HCT116 (cell line): ENCODE measurements at regions not wholly inside any gene's neighbourhood (a gene's known extent, or its start where the extent isn't known, plus 50 kb on each side); places are given as distances from the start of the nearest gene placed in this dataset.

Experiments used
- ATAC-seq: fragments of 200-7000 bp; cut with Tn5 transposase; 2 replicates; pipeline ENCODE4 v1.9.1; 2020; ENCODE audit warnings: mild to moderate bottlenecking, moderate library complexity
- BruUV-seq: library from RNA; stranded (reverse); fragments of 400-500 nt; replicated peaks from 2 replicates; lab custom pipeline; 2021; lab: Mats Ljungman, UMichigan
- CTCF ChIA-PET: fragments of 300-600 bp; sonication (Branson Sonifier 250); formaldehyde crosslinking; loops from one replicate; lab custom pipeline; 2021; ENCODE audit warnings: antibody characterized with exemption; lab: Charles Lee
- POLR2A ChIA-PET: fragments of 300-600, 350-600 bp; sonication (Branson Sonifier 250); formaldehyde crosslinking; loops from one replicate; lab custom pipeline; 2021; ENCODE audit warnings: antibody characterized with exemption; lab: Charles Lee
- RAD21 ChIA-PET, 2 experiments: fragments of 300-600 bp; sonication (Branson Sonifier 250); formaldehyde crosslinking; loops; one replicate each; lab custom pipeline; 2023; ENCODE audit warnings: low total read pairs in 2 of 2; ENCODE audit not compliant: uncharacterized antibody in 2 of 2, unreplicated experiment in 2 of 2, low non-redundant PET in 1 of 2; lab: Charles Lee
- DNase-seq: peaks from one replicate; pipeline ENCODE4 v3.0.0-alpha.2; 2010; ENCODE audit warnings: low read depth, low spot score
- H2AFZ ChIP-seq: fragments of 200-600 bp; shearing (Covaris generic), sonication (generic); 2 replicates; pipeline ENCODE4 v1.6.1; 2017; ENCODE audit warnings: low read depth, mixed run types, mixed read lengths, antibody characterized with exemption, low read length; ENCODE audit not compliant: poor library complexity, severe bottlenecking
- H3K27ac ChIP-seq: 2 replicates; pipeline ENCODE4 v1.5.1; 2012; ENCODE audit warnings: low read depth, low read length
- H3K27me3 ChIP-seq: fragments of 200-600 bp; sonication (generic); 2 replicates; pipeline ENCODE4 v1.6.1; 2016; ENCODE audit warnings: mixed run types, low read length, mixed read lengths; ENCODE audit not compliant: insufficient read depth
- H3K36me3 ChIP-seq, 2 experiments: fragments of 200-500 bp in 1 of 2; fragments of 200-600 bp in 1 of 2; sonication (Bioruptor generic) in 1 of 2; sonication (generic) in 1 of 2; 2 replicates each; pipeline versions ENCODE4 v1.5.1 to v1.6.1; 2014 to 2016; ENCODE audit warnings: low read length in 2 of 2, inconsistent platforms in 1 of 2, mixed read lengths in 1 of 2, mixed run types in 1 of 2; ENCODE audit not compliant: insufficient read depth in 2 of 2, control insufficient read depth in 1 of 2
- H3K4me1 ChIP-seq, 2 experiments: fragments of 200-600 bp in 1 of 2; sonication (generic) in 1 of 2; 2 replicates each; pipeline versions ENCODE4 v1.5.1 to v1.6.1; 2012 to 2017; ENCODE audit warnings: low read length in 2 of 2, inconsistent platforms in 1 of 2, mild to moderate bottlenecking in 1 of 2, mixed read lengths in 1 of 2, mixed run types in 1 of 2, moderate library complexity in 1 of 2; ENCODE audit not compliant: insufficient read depth in 2 of 2, control insufficient read depth in 1 of 2
- H3K4me2 ChIP-seq: fragments of 200-600 bp; sonication (generic); 2 replicates; pipeline ENCODE4 v1.6.1; 2017; ENCODE audit warnings: mixed run types, low read length, mixed read lengths
- H3K4me3 ChIP-seq, 2 experiments: fragments of 200-600 bp in 1 of 2; sonication (generic) in 1 of 2; replicated peaks in 1 of 2; 2 replicates each; pipeline ENCODE4 v1.5.1; 2011 to 2016; ENCODE audit warnings: low read length in 2 of 2, control low read depth in 1 of 2, low read depth in 1 of 2, mild to moderate bottlenecking in 1 of 2, mixed read lengths in 1 of 2, mixed run types in 1 of 2
- H3K79me2 ChIP-seq: fragments of 200-600 bp; sonication (generic); 2 replicates; pipeline ENCODE4 v1.6.1; 2017; ENCODE audit warnings: mild to moderate bottlenecking, mixed run types, low read length, moderate library complexity, mixed read lengths; ENCODE audit not compliant: insufficient read depth
- H3K9ac ChIP-seq: fragments of 200-600 bp; sonication (generic); 2 replicates; pipeline ENCODE4 v1.6.1; 2016; ENCODE audit warnings: low read length, mixed read lengths
- H3K9me2 ChIP-seq: fragments of 200-600 bp; sonication (generic), shearing (Covaris generic); 2 replicates; pipeline ENCODE4 v1.6.1; 2017; ENCODE audit warnings: mixed run types, mild to moderate bottlenecking, moderate library complexity; ENCODE audit not compliant: insufficient read depth
- H3K9me3 ChIP-seq, 2 experiments: fragments of 200-500 bp in 1 of 2; fragments of 200-600 bp in 1 of 2; sonication (Bioruptor generic) in 1 of 2; sonication (generic) in 1 of 2; 2 replicates each; pipeline ENCODE4 v1.6.1; 2014 to 2017; ENCODE audit warnings: low read length in 2 of 2, mixed read lengths in 2 of 2, inconsistent platforms in 1 of 2, low read depth in 1 of 2, mild to moderate bottlenecking in 1 of 2, mixed run types in 1 of 2, moderate library complexity in 1 of 2; ENCODE audit not compliant: control insufficient read depth in 1 of 2, insufficient read depth in 1 of 2
- H4K20me1 ChIP-seq: fragments of 200-600 bp; sonication (generic), shearing (Covaris generic); 2 replicates; pipeline ENCODE4 v1.6.1; 2017; ENCODE audit warnings: mixed run types, mild to moderate bottlenecking, moderate library complexity; ENCODE audit not compliant: insufficient read depth
- CBX3 ChIP-seq: IDR thresholded peaks from 2 replicates; pipeline ENCODE4 v1.6.1; 2012; ENCODE audit warnings: low read depth
- CEBPB ChIP-seq: IDR thresholded peaks from 2 replicates; pipeline ENCODE4 v1.6.1; 2012; ENCODE audit warnings: low read depth
- CTCF ChIP-seq, 3 experiments: fragments of 200-600 bp in 1 of 3; sonication (generic) in 1 of 3; IDR thresholded peaks in 2 of 3; conservative IDR thresholded peaks in 1 of 3; 2 replicates each; pipeline ENCODE4 v1.5.1; 2012 to 2017; ENCODE audit warnings: low read depth in 2 of 3, low read length in 2 of 3, antibody characterized with exemption in 1 of 3, borderline replicate concordance in 1 of 3, control low read depth in 1 of 3, mild to moderate bottlenecking in 1 of 3, mixed read lengths in 1 of 3, mixed run types in 1 of 3, moderate library complexity in 1 of 3; ENCODE audit not compliant: insufficient read depth in 1 of 3
- EGR1 ChIP-seq: IDR thresholded peaks from 2 replicates; pipeline ENCODE4 v1.6.1; 2012; ENCODE audit warnings: low read depth
- ELF1 ChIP-seq: IDR thresholded peaks from 2 replicates; pipeline ENCODE4 v1.6.1; 2012; ENCODE audit warnings: low read depth, borderline replicate concordance
- EZH2phosphoT487 ChIP-seq: fragments of 200-600 bp; IDR thresholded peaks from 2 replicates; pipeline ENCODE4 v1.6.1; 2018; ENCODE audit warnings: antibody characterized with exemption, borderline replicate concordance
- FOSL1 ChIP-seq: IDR thresholded peaks from 2 replicates; pipeline ENCODE4 v1.6.1; 2012; ENCODE audit warnings: low read depth
- MAX ChIP-seq: IDR thresholded peaks from 2 replicates; pipeline ENCODE4 v1.6.1; 2012
- POLR2A ChIP-seq: IDR thresholded peaks from 2 replicates; pipeline ENCODE4 v1.7.0; 2011; ENCODE audit warnings: borderline replicate concordance; ENCODE audit not compliant: insufficient read depth, insufficient read length; ENCODE audit errors: extremely low read depth
- SP1 ChIP-seq: IDR thresholded peaks from 2 replicates; pipeline ENCODE4 v1.6.1; 2012; ENCODE audit warnings: low read depth
- YY1 ChIP-seq: IDR thresholded peaks from 2 replicates; pipeline ENCODE4 v1.6.1; 2011; ENCODE audit warnings: low read length, low read depth, moderate library complexity, mild to moderate bottlenecking; ENCODE audit not compliant: insufficient replicate concordance; ENCODE audit errors: extremely low read depth
- ZFX ChIP-seq: fragments of 450-650 bp; IDR thresholded peaks from 2 replicates; pipeline ENCODE4 v1.6.1; 2017
- ZNF274 ChIP-seq: fragments of 200-500 bp; sonication (Bioruptor generic); IDR thresholded peaks from 2 replicates; pipeline ENCODE4 v1.6.1; 2014; ENCODE audit warnings: mild to moderate bottlenecking, low read depth, low read length, inconsistent platforms
- intact Hi-C: fragments of 100-400 bp; cut with micrococcal nuclease; formaldehyde crosslinking; loops from 2 replicates; pipeline ENCODE4 v1.10.0; 2022
- TF ChIP-seq, protein P1 (sequence below): IDR thresholded peaks from 2 replicates; pipeline ENCODE4 v1.6.1; 2012; ENCODE audit warnings: low read depth

GRCh38 chrX:46059316-46059715 is 485.9 kb downstream of the ZNF674 start:
- ATAC-seq, result no peak
- POLR2A ChIA-PET, result no interaction called here

DNA sequence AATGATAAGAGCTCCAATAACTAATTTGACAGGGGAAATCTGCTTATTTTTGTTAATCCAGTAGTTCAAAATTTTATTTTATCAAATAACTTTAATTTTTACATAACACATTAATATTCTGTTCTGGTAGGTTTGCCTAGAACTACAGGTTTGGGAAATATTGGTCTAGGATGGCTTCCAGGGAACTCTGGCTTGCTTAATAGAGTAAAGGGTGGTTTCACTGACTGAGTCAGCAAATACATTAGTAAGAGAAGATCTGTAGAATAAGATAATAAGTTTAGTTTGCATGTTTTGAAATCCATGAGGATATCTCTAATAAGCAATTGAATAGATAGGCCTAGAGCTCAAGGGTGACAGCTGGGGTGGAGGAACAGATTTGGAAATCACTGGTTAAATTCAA is 500.7 kb downstream of the ZNF674 start:
- no peak overlapping the region for H3K9ac ChIP-seq
- ChIA-PET CTCF (no interaction called here), POLR2A (no interaction called here), RAD21 (no interaction called here)
- DNase-seq (no peak), ATAC-seq (no peak)
- no peaks in the 10 kb centered on the region for H3K4me1 ChIP-seq
- TF ChIP-seq ELF1, result no peak
- TF ChIP-seq ZFX, result no peak
- no peak for TF ChIP-seq EGR1
- TF ChIP-seq ZNF274, result no peak
- no peak for TF ChIP-seq EZH2phosphoT487
- no peak for TF ChIP-seq POLR2A
- TF ChIP-seq CTCF (IDR thresholded peaks at IDR 0.05 in 2 of 3, conservative IDR thresholded peaks at IDR 0.05 in 1 of 3; ENCODE audit: borderline replicate concordance in 1 of 3, insufficient read depth in 1 of 3, low read depth in 2 of 3, low read length in 2 of 3), result no peak
- TF ChIP-seq, protein P1, sequence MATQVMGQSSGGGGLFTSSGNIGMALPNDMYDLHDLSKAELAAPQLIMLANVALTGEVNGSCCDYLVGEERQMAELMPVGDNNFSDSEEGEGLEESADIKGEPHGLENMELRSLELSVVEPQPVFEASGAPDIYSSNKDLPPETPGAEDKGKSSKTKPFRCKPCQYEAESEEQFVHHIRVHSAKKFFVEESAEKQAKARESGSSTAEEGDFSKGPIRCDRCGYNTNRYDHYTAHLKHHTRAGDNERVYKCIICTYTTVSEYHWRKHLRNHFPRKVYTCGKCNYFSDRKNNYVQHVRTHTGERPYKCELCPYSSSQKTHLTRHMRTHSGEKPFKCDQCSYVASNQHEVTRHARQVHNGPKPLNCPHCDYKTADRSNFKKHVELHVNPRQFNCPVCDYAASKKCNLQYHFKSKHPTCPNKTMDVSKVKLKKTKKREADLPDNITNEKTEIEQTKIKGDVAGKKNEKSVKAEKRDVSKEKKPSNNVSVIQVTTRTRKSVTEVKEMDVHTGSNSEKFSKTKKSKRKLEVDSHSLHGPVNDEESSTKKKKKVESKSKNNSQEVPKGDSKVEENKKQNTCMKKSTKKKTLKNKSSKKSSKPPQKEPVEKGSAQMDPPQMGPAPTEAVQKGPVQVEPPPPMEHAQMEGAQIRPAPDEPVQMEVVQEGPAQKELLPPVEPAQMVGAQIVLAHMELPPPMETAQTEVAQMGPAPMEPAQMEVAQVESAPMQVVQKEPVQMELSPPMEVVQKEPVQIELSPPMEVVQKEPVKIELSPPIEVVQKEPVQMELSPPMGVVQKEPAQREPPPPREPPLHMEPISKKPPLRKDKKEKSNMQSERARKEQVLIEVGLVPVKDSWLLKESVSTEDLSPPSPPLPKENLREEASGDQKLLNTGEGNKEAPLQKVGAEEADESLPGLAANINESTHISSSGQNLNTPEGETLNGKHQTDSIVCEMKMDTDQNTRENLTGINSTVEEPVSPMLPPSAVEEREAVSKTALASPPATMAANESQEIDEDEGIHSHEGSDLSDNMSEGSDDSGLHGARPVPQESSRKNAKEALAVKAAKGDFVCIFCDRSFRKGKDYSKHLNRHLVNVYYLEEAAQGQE, result no peak
- no peak for TF ChIP-seq MAX
- no peak for TF ChIP-seq CEBPB
- no peak for TF ChIP-seq CBX3
- no peaks in the 10 kb centered on the region for H3K79me2 ChIP-seq
- H3K4me2 ChIP-seq, result no peak overlapping the region
- H3K27me3 ChIP-seq, result no peaks in the 10 kb centered on the region
- no peaks in the 10 kb centered on the region; a peak in 1 of 4 replicates for H3K36me3 ChIP-seq
- no peak overlapping the region for H3K4me3 ChIP-seq
- no peak overlapping the region for H3K27ac ChIP-seq
- no peaks in the 10 kb centered on the region for H3K9me3 ChIP-seq
- intact Hi-C loops, result no loop called here
- H4K20me1 ChIP-seq, result no peaks in the 10 kb centered on the region
- H3K9me2 ChIP-seq, result no peaks in the 10 kb centered on the region
- no TSS peak for BruUV-seq
- no peak overlapping the region for H2AFZ ChIP-seq

More at GRCh38 chrX:46059316-46059715, 485.9 kb downstream of the ZNF674 start:
- ChIA-PET CTCF (no interaction called here), RAD21 (no interaction called here)
- intact Hi-C loops, result no loop called here
- DNase-seq, result no peak
- H3K9ac ChIP-seq, result no peak overlapping the region
- H4K20me1 ChIP-seq, result no peaks in the 10 kb centered on the region
- no peak overlapping the region for H3K4me3 ChIP-seq
- H3K4me1 ChIP-seq, result no peaks in the 10 kb centered on the region
- no peaks in the 10 kb centered on the region for H3K9me3 ChIP-seq
- H3K9me2 ChIP-seq, result no peaks in the 10 kb centered on the region
- H3K79me2 ChIP-seq, result no peaks in the 10 kb centered on the region
- H3K27ac ChIP-seq, result no peak overlapping the region
- H3K27me3 ChIP-seq, result no peaks in the 10 kb centered on the region
- no peaks in the 10 kb centered on the region for H3K36me3 ChIP-seq
- no TSS peak for BruUV-seq
- H3K4me2 ChIP-seq, result no peak overlapping the region
- TF ChIP-seq SP1 (no peak), EZH2phosphoT487 (no peak), YY1 (no peak), FOSL1 (no peak)
- H2AFZ ChIP-seq, result no peak overlapping the region
